B cell (primary cell): ENCODE measurements at regions not wholly inside any gene's neighbourhood (a gene's known extent, or its start where the extent isn't known, plus 50 kb on each side); places are given as distances from the start of the nearest gene placed in this dataset.

Experiments used
- EZH2 ChIP-seq: IDR thresholded peaks from 2 replicates; pipeline ENCODE4 v1.6.1; 2012; ENCODE audit warnings: borderline replicate concordance, low read depth, mild to moderate bottlenecking, moderate library complexity, low read length; ENCODE audit not compliant: insufficient read depth, poor library complexity, severe bottlenecking
- TF ChIP-seq, protein P1 (sequence below): fragments of 200-600 bp; IDR thresholded peaks from one replicate; pipeline ENCODE4 v1.8.0; 2022; ENCODE audit warnings: antibody characterized with exemption, mild to moderate bottlenecking

DNA sequence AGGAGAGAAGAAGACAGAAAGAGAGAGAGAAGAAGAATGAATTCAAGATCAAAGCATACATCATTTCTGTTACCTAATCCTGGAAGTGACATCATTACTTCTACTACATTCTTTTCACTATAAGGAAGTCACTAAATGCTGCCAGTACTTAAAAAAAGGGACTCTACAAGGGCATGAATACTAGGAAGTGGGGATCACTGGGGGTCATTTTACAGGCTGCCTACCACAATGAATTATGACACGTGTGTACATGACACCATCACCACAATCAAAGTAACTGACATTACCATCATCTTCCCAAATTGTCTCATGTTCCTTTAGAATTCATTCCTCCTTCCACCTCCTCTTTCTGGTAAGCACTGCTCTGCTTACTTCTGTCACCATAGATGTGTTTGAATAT is 227.0 kb downstream of the CPE start:
- TF ChIP-seq, protein P1, sequence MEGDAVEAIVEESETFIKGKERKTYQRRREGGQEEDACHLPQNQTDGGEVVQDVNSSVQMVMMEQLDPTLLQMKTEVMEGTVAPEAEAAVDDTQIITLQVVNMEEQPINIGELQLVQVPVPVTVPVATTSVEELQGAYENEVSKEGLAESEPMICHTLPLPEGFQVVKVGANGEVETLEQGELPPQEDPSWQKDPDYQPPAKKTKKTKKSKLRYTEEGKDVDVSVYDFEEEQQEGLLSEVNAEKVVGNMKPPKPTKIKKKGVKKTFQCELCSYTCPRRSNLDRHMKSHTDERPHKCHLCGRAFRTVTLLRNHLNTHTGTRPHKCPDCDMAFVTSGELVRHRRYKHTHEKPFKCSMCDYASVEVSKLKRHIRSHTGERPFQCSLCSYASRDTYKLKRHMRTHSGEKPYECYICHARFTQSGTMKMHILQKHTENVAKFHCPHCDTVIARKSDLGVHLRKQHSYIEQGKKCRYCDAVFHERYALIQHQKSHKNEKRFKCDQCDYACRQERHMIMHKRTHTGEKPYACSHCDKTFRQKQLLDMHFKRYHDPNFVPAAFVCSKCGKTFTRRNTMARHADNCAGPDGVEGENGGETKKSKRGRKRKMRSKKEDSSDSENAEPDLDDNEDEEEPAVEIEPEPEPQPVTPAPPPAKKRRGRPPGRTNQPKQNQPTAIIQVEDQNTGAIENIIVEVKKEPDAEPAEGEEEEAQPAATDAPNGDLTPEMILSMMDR, result no peak
- no peak for TF ChIP-seq EZH2
